Lung (tissue), 11 donors: ENCODE measurements at regions not wholly inside any gene's neighbourhood (a gene's known extent, or its start where the extent isn't known, plus 50 kb on each side); places are given as distances from the start of the nearest gene placed in this dataset.
"Not testable (repeated sequence)": the region's sequence is repeated elsewhere in the genome, so short reads cannot be mapped to it uniquely, and the experiment has no call there.

ENCODE experiments used
- ATAC-seq: fragments of 200-7000 bp; cut with Tn5 transposase; one replicate; pipeline ENCODE4 v1.9.1; 2020; ENCODE audit warnings: moderate number of reproducible peaks; ENCODE audit not compliant: insufficient read depth, low FRiP score
- DNase-seq, 3 donors: peaks; one replicate each; pipeline ENCODE4 v3.0.0-alpha.2; 2013 to 2017
- H3K27ac ChIP-seq, 2 donors: one replicate each; pipeline ENCODE4 v1.5.1; 2013; ENCODE audit warnings: mild to moderate bottlenecking in 2 of 2, moderate library complexity in 2 of 2, control low read depth in 1 of 2, inconsistent platforms in 1 of 2, low read depth in 1 of 2, low read length in 1 of 2
- H3K27me3 ChIP-seq, 3 donors: one replicate each; pipeline ENCODE4 v1.5.1; 2013; ENCODE audit warnings: low read length in 2 of 3; ENCODE audit not compliant: control insufficient read depth in 3 of 3, insufficient read depth in 3 of 3
- H3K36me3 ChIP-seq, 4 donors: one replicate each; pipeline ENCODE4 v1.5.1; 2013; ENCODE audit warnings: low read length in 4 of 4, mild to moderate bottlenecking in 1 of 4, moderate library complexity in 1 of 4; ENCODE audit not compliant: control insufficient read depth in 4 of 4, insufficient read depth in 4 of 4
- H3K4me1 ChIP-seq, 5 donors: one replicate each; pipeline ENCODE4 v1.5.1; 2013; ENCODE audit warnings: low read length in 5 of 5, mild to moderate bottlenecking in 2 of 5, moderate library complexity in 1 of 5; ENCODE audit not compliant: control insufficient read depth in 5 of 5, insufficient read depth in 5 of 5
- H3K4me3 ChIP-seq: one replicate; pipeline ENCODE4 v1.5.1; 2013; ENCODE audit warnings: mild to moderate bottlenecking, control low read depth, moderate library complexity
- H3K9ac ChIP-seq, 2 donors: one replicate each; pipeline ENCODE4 v1.5.1; 2013; ENCODE audit warnings: low read length in 2 of 2, control low read depth in 1 of 2; ENCODE audit not compliant: insufficient read depth in 1 of 2
- H3K9me3 ChIP-seq, 4 donors: one replicate each; pipeline ENCODE4 v1.5.1; 2013; ENCODE audit warnings: low read length in 3 of 4, mild to moderate bottlenecking in 1 of 4, moderate library complexity in 1 of 4; ENCODE audit not compliant: control insufficient read depth in 4 of 4, insufficient read depth in 3 of 4
- CTCF ChIP-seq: IDR thresholded peaks from 2 replicates; pipeline ENCODE4 v1.5.1; 2012; ENCODE audit warnings: mild to moderate bottlenecking; ENCODE audit errors: control extremely low read depth, extremely low read depth
- WGBS, 2 donors: extraction: QIAGEN DNeasy Blood & Tissue Kit; methylation state at CpG; one replicate each; pipeline ENCODE4 v1.1.7; 2013; 5-methylcytosine and 5-hydroxymethylcytosine counted together
- donor health status: control.
- donor health status: control.
- donor health status: Bipolar disorder and iron deficiency.
- donor health status: healthy.
- donor health status: DM: yes; HTN: yes; CAD: no.

GRCh38 chr18:57942493-57942892 is 101.5 kb upstream of the NEDD4L start:
- H3K9ac ChIP-seq: no peak overlapping the region
- WGBS, 2 donors: 94 to 96% methylated on average over 1 of the region's 1 CpG
- TF ChIP-seq CTCF: no peak
- no peak overlapping the region for H3K27ac ChIP-seq
- peaks cover 0 to 4% (median 0%) of the 10 kb centered on the region in 5 donors for H3K4me1 ChIP-seq
- H3K9me3 ChIP-seq: no peaks in the 10 kb centered on the region
- ATAC-seq (no peak), DNase-seq (no peak)
- H3K4me3 ChIP-seq: no peak overlapping the region
- no peaks in the 10 kb centered on the region for H3K27me3 ChIP-seq
- H3K36me3 ChIP-seq: no peaks in the 10 kb centered on the region

- ATAC-seq: no peak
- no peaks in the 10 kb centered on the region for H3K36me3 ChIP-seq
- TF ChIP-seq CTCF: no peak
- peaks cover 0 to 4% (median 0%) of the 10 kb centered on the region in 5 donors for H3K4me1 ChIP-seq
- H3K9me3 ChIP-seq: no peaks in the 10 kb centered on the region
- no peak for DNase-seq
- WGBS, 2 donors: 89 to 90% methylated on average over 9 of the region's 9 CpGs
- no peak overlapping the region for H3K9ac ChIP-seq
- H3K27ac ChIP-seq: no peak overlapping the region
- no peak overlapping the region for H3K4me3 ChIP-seq
- no peaks in the 10 kb centered on the region for H3K27me3 ChIP-seq
These were observed 102.1 kb upstream of the NEDD4L start for GRCh38 chr18:57941841-57942489.

- no peak overlapping the region for H3K4me3 ChIP-seq
- H3K4me1 ChIP-seq: peaks cover 0 to 4% (median 0%) of the 10 kb centered on the region in 5 donors
- no peaks in the 10 kb centered on the region for H3K36me3 ChIP-seq
- ATAC-seq (no peak), DNase-seq (peak in 2 of 3 donors; percentile 15 to 66)
- H3K9me3 ChIP-seq: no peaks in the 10 kb centered on the region
- TF ChIP-seq CTCF: no peak
- H3K27me3 ChIP-seq: no peaks in the 10 kb centered on the region
- no peak overlapping the region for H3K27ac ChIP-seq
- WGBS, 2 donors: 78 to 87% methylated on average over 5 of the region's 5 CpGs
- H3K9ac ChIP-seq: no peak overlapping the region
These were observed 103.8 kb upstream of the NEDD4L start for GRCh38 chr18:57940166-57940660.

GRCh38 chr18:57934375-57934774 is 109.7 kb upstream of the NEDD4L start:
- not testable (repeated sequence) for H3K36me3 ChIP-seq, H3K9me3 ChIP-seq, H3K27me3 ChIP-seq, H3K4me3 ChIP-seq, ATAC-seq, H3K9ac ChIP-seq, H3K27ac ChIP-seq, H3K4me1 ChIP-seq, DNase-seq
